Neuronal stem cell (in vitro differentiated cells): ENCODE measurements at regions not wholly inside any gene's neighbourhood (a gene's known extent, or its start where the extent isn't known, plus 50 kb on each side); places are given as distances from the start of the nearest gene placed in this dataset.

Source experiments
- DNase-seq: peaks from one replicate; pipeline ENCODE4 v3.0.0-alpha.2; 2013; ENCODE audit warnings: low spot score
- H2AFZ ChIP-seq: one replicate; pipeline ENCODE4 v1.6.1; 2013; ENCODE audit warnings: mild to moderate bottlenecking, low read length, inconsistent platforms
- H2AK5ac ChIP-seq: 2 replicates; pipeline ENCODE4 v1.6.1; 2013; ENCODE audit warnings: low read depth, mild to moderate bottlenecking, inconsistent platforms, low read length, moderate library complexity, mixed read lengths
- H2BK120ac ChIP-seq: 2 replicates; pipeline ENCODE4 v1.6.1; 2013; ENCODE audit warnings: low read depth, mild to moderate bottlenecking, inconsistent platforms, low read length, moderate library complexity, mixed read lengths
- H2BK12ac ChIP-seq: one replicate; pipeline ENCODE4 v1.6.1; 2013; ENCODE audit warnings: low read length, inconsistent platforms
- H2BK15ac ChIP-seq: 2 replicates; pipeline ENCODE4 v1.6.1; 2013; ENCODE audit warnings: mild to moderate bottlenecking, low read length, inconsistent platforms, mixed read lengths
- H2BK5ac ChIP-seq: one replicate; pipeline ENCODE4 v1.6.1; 2013; ENCODE audit warnings: inconsistent platforms, mild to moderate bottlenecking, low read length, moderate library complexity
- H3K14ac ChIP-seq: one replicate; pipeline ENCODE4 v1.6.1; 2013; ENCODE audit warnings: low read length, inconsistent platforms
- H3K18ac ChIP-seq: 2 replicates; pipeline ENCODE4 v1.6.1; 2013; ENCODE audit warnings: low read length, inconsistent platforms
- H3K23ac ChIP-seq: 2 replicates; pipeline ENCODE4 v1.6.1; 2013; ENCODE audit warnings: low read depth, mild to moderate bottlenecking, mixed read lengths, low read length, inconsistent platforms; ENCODE audit not compliant: poor library complexity
- H3K27ac ChIP-seq: replicated peaks from 3 replicates; pipeline ENCODE4 v1.5.1; 2013; ENCODE audit warnings: low read length, inconsistent platforms
- H3K27me3 ChIP-seq, 3 experiments: 2 replicates each; pipeline ENCODE4 v1.6.1; 2013; ENCODE audit warnings: low read length in 3 of 3, mild to moderate bottlenecking in 2 of 3, inconsistent platforms in 1 of 3, low read depth in 1 of 3, mixed read lengths in 1 of 3, moderate library complexity in 1 of 3; ENCODE audit not compliant: control insufficient read depth in 3 of 3, insufficient read depth in 3 of 3
- H3K36me3 ChIP-seq, 2 donors: replicated peaks in 1 of 2; 2 replicates each; pipeline ENCODE4 v1.6.1; 2013; ENCODE audit warnings: low read length in 2 of 2; ENCODE audit not compliant: control insufficient read depth in 2 of 2, insufficient read depth in 2 of 2
- H3K4ac ChIP-seq: 2 replicates; pipeline ENCODE4 v1.6.1; 2013; ENCODE audit warnings: inconsistent platforms, mild to moderate bottlenecking, low read length, moderate library complexity
- H3K4me1 ChIP-seq, 2 donors: 1 replicate in 1 of 2; 2 replicates in 1 of 2; pipeline ENCODE4 v1.6.1; 2013; ENCODE audit warnings: low read length in 2 of 2, low read depth in 1 of 2; ENCODE audit not compliant: control insufficient read depth in 2 of 2, insufficient read depth in 1 of 2
- H3K4me2 ChIP-seq: one replicate; pipeline ENCODE4 v1.6.1; 2013; ENCODE audit warnings: mild to moderate bottlenecking, low read length, inconsistent platforms; ENCODE audit not compliant: insufficient read depth, poor library complexity, severe bottlenecking
- H3K4me3 ChIP-seq, 2 donors: 2 replicates each; pipeline ENCODE4 v1.5.1; 2013; ENCODE audit warnings: low read length in 2 of 2, mild to moderate bottlenecking in 2 of 2, inconsistent platforms in 1 of 2, moderate library complexity in 1 of 2
- H3K79me1 ChIP-seq: one replicate; pipeline ENCODE4 v1.6.1; 2013; ENCODE audit warnings: low read depth, mild to moderate bottlenecking, inconsistent platforms, low read length, moderate library complexity
- H3K9ac ChIP-seq: one replicate; pipeline ENCODE4 v1.6.1; 2013; ENCODE audit warnings: mild to moderate bottlenecking, low read depth, low read length, inconsistent platforms; ENCODE audit not compliant: poor library complexity
- H3K9me3 ChIP-seq, 2 donors: replicated peaks in 1 of 2; 2 replicates each; pipeline versions ENCODE3 to v1.6.1; 2013; ENCODE audit warnings: low read length in 2 of 2, mild to moderate bottlenecking in 2 of 2, inconsistent platforms in 1 of 2, low read depth in 1 of 2, mixed read lengths in 1 of 2, moderate library complexity in 1 of 2; ENCODE audit not compliant: control insufficient read depth in 2 of 2, insufficient read depth in 1 of 2
- H4K8ac ChIP-seq: one replicate; pipeline ENCODE4 v1.6.1; 2013; ENCODE audit warnings: low read depth, mild to moderate bottlenecking, inconsistent platforms, low read length, moderate library complexity
- H4K91ac ChIP-seq: one replicate; pipeline ENCODE4 v1.6.1; 2013; ENCODE audit warnings: low read length, low read depth, mild to moderate bottlenecking, inconsistent platforms; ENCODE audit not compliant: poor library complexity
- WGBS, 2 donors: extraction: QIAGEN DNeasy Blood & Tissue Kit; methylation state at CpG; one replicate each; pipeline ENCODE4 v1.1.7; 2013; ENCODE audit warnings: missing lambda C conversion rate in 2 of 2, mixed read lengths in 1 of 2; ENCODE audit not compliant: insufficient read length in 2 of 2, insufficient replicate concordance in 1 of 2; ENCODE audit errors: extremely low coverage in 2 of 2; 5-methylcytosine and 5-hydroxymethylcytosine counted together

- no peak overlapping the region for H3K14ac ChIP-seq
- peaks cover 2 to 30% of the 10 kb centered on the region in 2 donors for H3K9me3 ChIP-seq
- H2BK5ac ChIP-seq: no peak overlapping the region
- no peaks in the 10 kb centered on the region for H3K36me3 ChIP-seq
- no peak overlapping the region for H2BK12ac ChIP-seq
- WGBS, 2 donors: no CpG with 5 or more reads among the region's 3 CpGs
- no peak overlapping the region for H3K4me2 ChIP-seq
- no peak overlapping the region for H4K91ac ChIP-seq
- no peaks in the 10 kb centered on the region for H3K27me3 ChIP-seq
- H3K23ac ChIP-seq: no peak overlapping the region
- no peak overlapping the region for H3K9ac ChIP-seq
- no peak overlapping the region for H2AFZ ChIP-seq
- H3K4me1 ChIP-seq: no peaks in the 10 kb centered on the region
- no peak overlapping the region for H3K4me3 ChIP-seq
- no peak overlapping the region for H4K8ac ChIP-seq
- no peak for DNase-seq
- no peak overlapping the region for H3K4ac ChIP-seq
- H3K27ac ChIP-seq: no peak overlapping the region
- H2BK15ac ChIP-seq: no peak overlapping the region
- no peak overlapping the region for H3K18ac ChIP-seq
- H3K79me1 ChIP-seq: no peaks in the 10 kb centered on the region
- no peak overlapping the region for H2AK5ac ChIP-seq
- H2BK120ac ChIP-seq: no peak overlapping the region
Observed at GRCh38 chr2:236646441-236646840, 76.8 kb downstream of the ACKR3 start.

GRCh38 chr2:236646871-236647270, 77.2 kb downstream of the ACKR3 start:
- no CpG with 5 or more reads among the region's 4 CpGs for WGBS, 2 donors

GRCh38 chr2:236647621-236648020, 78.0 kb downstream of the ACKR3 start:
- H2AFZ ChIP-seq: no peak overlapping the region
- peaks cover 2 to 20% of the 10 kb centered on the region in 2 donors for H3K9me3 ChIP-seq
- H3K4me3 ChIP-seq: no peak overlapping the region
- H3K36me3 ChIP-seq: no peaks in the 10 kb centered on the region
- no peaks in the 10 kb centered on the region for H3K4me1 ChIP-seq
- H2BK15ac ChIP-seq: no peak overlapping the region
- WGBS, 2 donors: no CpG with 5 or more reads among the region's 5 CpGs
- H2BK12ac ChIP-seq: no peak overlapping the region
- H3K18ac ChIP-seq: no peak overlapping the region
- no peak overlapping the region for H2BK120ac ChIP-seq
- H3K14ac ChIP-seq: no peak overlapping the region
- no peak overlapping the region for H3K4ac ChIP-seq
- no peaks in the 10 kb centered on the region for H3K79me1 ChIP-seq
- no peak overlapping the region for H3K4me2 ChIP-seq
- no peak overlapping the region for H2AK5ac ChIP-seq
- DNase-seq: no peak
- no peak overlapping the region for H3K9ac ChIP-seq
- H3K27me3 ChIP-seq: no peaks in the 10 kb centered on the region
- no peak overlapping the region for H4K8ac ChIP-seq
- no peak overlapping the region for H3K23ac ChIP-seq
- no peak overlapping the region for H2BK5ac ChIP-seq
- no peak overlapping the region for H4K91ac ChIP-seq
- no peak overlapping the region for H3K27ac ChIP-seq

More at GRCh38 chr2:236646871-236647270, 77.2 kb downstream of the ACKR3 start:
- H2BK15ac ChIP-seq: no peak overlapping the region
- H3K79me1 ChIP-seq: no peaks in the 10 kb centered on the region
- no peak overlapping the region for H3K23ac ChIP-seq
- H3K27ac ChIP-seq: no peak overlapping the region
- no peak overlapping the region for H3K4me3 ChIP-seq
- H3K9ac ChIP-seq: no peak overlapping the region
- no peak overlapping the region for H3K4me2 ChIP-seq
- H2BK12ac ChIP-seq: no peak overlapping the region
- H3K9me3 ChIP-seq: peaks cover 2 to 26% of the 10 kb centered on the region in 2 donors
- no peak overlapping the region for H2BK120ac ChIP-seq
- H3K18ac ChIP-seq: no peak overlapping the region
- no peak overlapping the region for H3K14ac ChIP-seq
- no peaks in the 10 kb centered on the region for H3K4me1 ChIP-seq
- H2AFZ ChIP-seq: no peak overlapping the region
- no peak overlapping the region for H3K4ac ChIP-seq
- no peak overlapping the region for H4K91ac ChIP-seq
- no peaks in the 10 kb centered on the region for H3K36me3 ChIP-seq
- no peaks in the 10 kb centered on the region for H3K27me3 ChIP-seq
- no peak overlapping the region for H2AK5ac ChIP-seq
- H4K8ac ChIP-seq: no peak overlapping the region
- no peak for DNase-seq
- H2BK5ac ChIP-seq: no peak overlapping the region

- DNase-seq: no peak
- no peaks in the 10 kb centered on the region for H3K27me3 ChIP-seq
- no peak overlapping the region for H3K23ac ChIP-seq
Observed at GRCh38 chr2:236653863-236654262, 84.2 kb downstream of the ACKR3 start.

More at GRCh38 chr2:236653863-236654262, 84.2 kb downstream of the ACKR3 start:
- H2BK120ac ChIP-seq: no peak overlapping the region
- no peak overlapping the region for H2BK12ac ChIP-seq
- no peak overlapping the region for H2BK15ac ChIP-seq
- H3K27ac ChIP-seq: no peak overlapping the region
- H4K8ac ChIP-seq: no peak overlapping the region
- peaks cover 0 to 20% of the 10 kb centered on the region in 2 donors for H3K9me3 ChIP-seq
- H3K4me3 ChIP-seq: no peak overlapping the region
- H3K14ac ChIP-seq: no peak overlapping the region
- H3K4me2 ChIP-seq: no peak overlapping the region
- WGBS, 2 donors: no CpG with 5 or more reads among the region's 1 CpG
- H2AFZ ChIP-seq: peak overlapping the region; percentile 41
- no peak overlapping the region for H3K9ac ChIP-seq
- no peaks in the 10 kb centered on the region for H3K79me1 ChIP-seq
- H3K4me1 ChIP-seq: no peaks in the 10 kb centered on the region
- H2AK5ac ChIP-seq: no peak overlapping the region
- H3K18ac ChIP-seq: no peak overlapping the region
- H2BK5ac ChIP-seq: no peak overlapping the region
- H3K36me3 ChIP-seq: no peaks in the 10 kb centered on the region
- no peak overlapping the region for H3K4ac ChIP-seq
- no peak overlapping the region for H4K91ac ChIP-seq
